IMR-90 (cell line): ENCODE measurements at regions not wholly inside any gene's neighbourhood (a gene's known extent, or its start where the extent isn't known, plus 50 kb on each side); places are given as distances from the start of the nearest gene placed in this dataset.

Source experiments
- ATAC-seq: fragments of 200-7000 bp; cut with Tn5 transposase; 2 replicates; pipeline ENCODE4 v1.9.1; 2020; ENCODE audit warnings: low read depth, mild to moderate bottlenecking, moderate library complexity
- BruUV-seq: library from RNA; stranded (reverse); fragments of 400-500 nt; replicated peaks from 2 replicates; lab custom pipeline; 2021; lab: Mats Ljungman, UMichigan
- CTCF ChIA-PET: fragments of 300-600 bp; formaldehyde crosslinking; extraction: SDS; loops from one replicate; lab custom pipeline; 2021; ENCODE audit warnings: antibody characterized with exemption; lab: Yijun Ruan, JAX
- POLR2A ChIA-PET: fragments of 300-600 bp; sonication (Branson Sonifier 250); formaldehyde crosslinking; loops from one replicate; lab custom pipeline; 2022; ENCODE audit warnings: antibody characterized with exemption; ENCODE audit not compliant: unreplicated experiment; lab: Charles Lee
- DNase-seq: peaks from one replicate; pipeline ENCODE4 v3.0.0; 2013
- H2AFZ ChIP-seq: replicated peaks from 2 replicates; pipeline ENCODE3; 2013; ENCODE audit warnings: low read length, mild to moderate bottlenecking; ENCODE audit not compliant: poor library complexity
- H2AK5ac ChIP-seq: 2 replicates; pipeline ENCODE4 v1.6.1; 2013; ENCODE audit warnings: low read depth, low read length, inconsistent platforms
- H2AK9ac ChIP-seq: replicated peaks from 2 replicates; pipeline ENCODE3; 2013; ENCODE audit warnings: mild to moderate bottlenecking, low read depth, low read length, moderate library complexity; ENCODE audit not compliant: poor library complexity
- H2BK120ac ChIP-seq: 2 replicates; pipeline ENCODE4 v1.6.1; 2013; ENCODE audit warnings: low read depth, low read length, inconsistent platforms
- H2BK15ac ChIP-seq: 3 replicates; pipeline ENCODE4 v1.6.1; 2013; ENCODE audit warnings: low read depth, low read length, inconsistent platforms
- H2BK20ac ChIP-seq: 2 replicates; pipeline ENCODE4 v1.6.1; 2013; ENCODE audit warnings: low read depth, mild to moderate bottlenecking, inconsistent platforms, low read length, moderate library complexity
- H2BK5ac ChIP-seq: 2 replicates; pipeline ENCODE4 v1.6.1; 2013; ENCODE audit warnings: mild to moderate bottlenecking, low read depth, low read length, inconsistent platforms; ENCODE audit not compliant: poor library complexity, severe bottlenecking
- H3K14ac ChIP-seq: replicated peaks from 2 replicates; pipeline ENCODE4 v1.6.1; 2013; ENCODE audit warnings: low read depth, low read length, inconsistent platforms
- H3K18ac ChIP-seq: 2 replicates; pipeline ENCODE4 v1.6.1; 2013; ENCODE audit warnings: low read depth, low read length, control low read depth
- H3K23ac ChIP-seq: 2 replicates; pipeline ENCODE4 v1.6.1; 2013; ENCODE audit warnings: low read depth, low read length, inconsistent platforms
- H3K27ac ChIP-seq: 2 replicates; pipeline ENCODE4 v1.5.1; 2013; ENCODE audit warnings: mild to moderate bottlenecking, control low read depth, low read length; ENCODE audit not compliant: insufficient read depth
- H3K27me3 ChIP-seq: 2 replicates; pipeline ENCODE4 v1.6.1; 2013; ENCODE audit warnings: low read length; ENCODE audit not compliant: control insufficient read depth, insufficient read depth
- H3K36me3 ChIP-seq: 2 replicates; pipeline ENCODE4 v1.6.1; 2013; ENCODE audit warnings: low read length, mixed read lengths; ENCODE audit not compliant: control insufficient read depth, insufficient read depth
- H3K4ac ChIP-seq: 2 replicates; pipeline ENCODE4 v1.6.1; 2013; ENCODE audit warnings: low read depth, low read length, inconsistent platforms
- H3K4me1 ChIP-seq: 2 replicates; pipeline ENCODE4 v1.6.1; 2013; ENCODE audit warnings: low read length, mixed read lengths; ENCODE audit not compliant: control insufficient read depth, insufficient read depth
- H3K4me2 ChIP-seq: 2 replicates; pipeline ENCODE4 v1.6.1; 2013; ENCODE audit warnings: low read depth, mild to moderate bottlenecking, control low read depth, low read length, moderate library complexity
- H3K4me3 ChIP-seq: 2 replicates; pipeline ENCODE4 v1.5.1; 2013; ENCODE audit warnings: low read depth, mild to moderate bottlenecking, control low read depth, low read length, moderate library complexity; ENCODE audit not compliant: insufficient read depth
- H3K56ac ChIP-seq: 2 replicates; pipeline ENCODE4 v1.6.1; 2013; ENCODE audit warnings: low read length, inconsistent platforms; ENCODE audit not compliant: insufficient read depth; ENCODE audit errors: extremely low read depth
- H3K79me1 ChIP-seq, 2 experiments: 2 replicates each; pipeline ENCODE4 v1.6.1; 2013; ENCODE audit warnings: low read length in 2 of 2, inconsistent platforms in 1 of 2, low read depth in 1 of 2
- H3K9ac ChIP-seq: 2 replicates; pipeline ENCODE4 v1.6.1; 2013; ENCODE audit warnings: low read depth, low read length, control low read depth
- H3K9me1 ChIP-seq: 2 replicates; pipeline ENCODE4 v1.6.1; 2013; ENCODE audit warnings: low read length, inconsistent platforms; ENCODE audit not compliant: insufficient read depth
- H3K9me3 ChIP-seq: 2 replicates; pipeline ENCODE4 v1.6.1; 2013; ENCODE audit warnings: low read length; ENCODE audit not compliant: control insufficient read depth, insufficient read depth
- H4K20me1 ChIP-seq: 2 replicates; pipeline ENCODE4 v1.6.1; 2013; ENCODE audit warnings: low read length, inconsistent platforms; ENCODE audit not compliant: insufficient read depth
- H4K5ac ChIP-seq: 2 replicates; pipeline ENCODE4 v1.6.1; 2013; ENCODE audit warnings: mild to moderate bottlenecking, low read depth, low read length, control low read depth
- H4K8ac ChIP-seq, 2 experiments: 2 replicates each; pipeline ENCODE4 v1.6.1; 2013; ENCODE audit warnings: low read depth in 2 of 2, low read length in 2 of 2, control low read depth in 1 of 2, inconsistent platforms in 1 of 2
- H4K91ac ChIP-seq: 2 replicates; pipeline ENCODE4 v1.6.1; 2013; ENCODE audit warnings: low read depth, low read length, inconsistent platforms; ENCODE audit not compliant: insufficient read depth
- CTCF ChIP-seq: conservative IDR thresholded peaks from 2 replicates; pipeline ENCODE4 v1.5.1; 2012; ENCODE audit warnings: mild to moderate bottlenecking, low read depth, low read length, improper control_type of control experiment
- MAFK ChIP-seq: IDR thresholded peaks from 2 replicates; pipeline ENCODE4 v1.6.1; 2012; ENCODE audit warnings: low read depth, low read length, improper control_type of control experiment
- NFE2L2 ChIP-seq: fragments of 150-350 bp; IDR thresholded peaks from 2 replicates; pipeline ENCODE4 v1.6.1; 2016; ENCODE audit warnings: low read depth, mild to moderate bottlenecking, low read length
- RFX5 ChIP-seq: IDR thresholded peaks from 2 replicates; pipeline ENCODE4 v1.8.0; 2012; ENCODE audit warnings: low read depth, mild to moderate bottlenecking, low read length, moderate library complexity
- dilution Hi-C: fragments of 300-500 bp; cut with HindIII; formaldehyde crosslinking; loops from one replicate; pipeline ENCODE4 v1.14.3; 2018; ENCODE audit warnings: low sequenced_read_pairs; ENCODE audit not compliant: unreplicated experiment
- in situ Hi-C: fragments of 300-500 bp; cut with MboI; formaldehyde crosslinking; loops from 3 replicates; pipeline ENCODE4 v1.14.3; 2019; ENCODE audit warnings: low sequenced_read_pairs, inconsistent platforms, mixed read lengths
- intact Hi-C: fragments of 100-400 bp; cut with micrococcal nuclease; formaldehyde crosslinking; loops from 2 replicates; pipeline ENCODE4 v1.10.0; 2022
- TF ChIP-seq, protein P1 (sequence below): fragments of 150-350 bp; IDR thresholded peaks from 2 replicates; pipeline ENCODE4 v1.6.1; 2016; ENCODE audit warnings: low read depth, mild to moderate bottlenecking, low read length, moderate library complexity, borderline replicate concordance

DNA sequence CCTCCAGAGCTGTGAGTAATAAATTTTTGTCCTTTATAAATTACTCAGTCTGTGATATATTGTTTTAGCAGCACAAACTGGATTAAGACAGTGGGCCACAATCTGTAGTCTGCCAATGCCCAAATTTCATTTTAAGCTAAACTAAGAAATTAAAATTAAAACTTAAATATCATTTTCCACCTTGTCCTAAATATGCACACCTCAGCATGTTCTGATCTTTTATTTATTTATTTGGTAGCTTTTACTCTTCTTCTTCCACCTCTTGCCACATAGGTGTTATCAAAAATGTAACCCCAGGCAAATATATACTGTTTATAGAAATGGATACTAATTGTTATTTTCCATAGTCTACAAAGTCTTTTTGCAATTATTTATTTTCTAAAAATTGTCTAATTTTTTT lies 1102.2 kb upstream of the COX7C start:
- intact Hi-C loops = no loop called here
- Histone ChIP-seq H2BK5ac (no peak overlapping the region), H3K14ac (no peak overlapping the region), H3K4me3 (no peak overlapping the region), H3K27me3 (no peaks in the 10 kb centered on the region), H3K18ac (no peak overlapping the region), H3K79me1 (no peaks in the 10 kb centered on the region), H4K20me1 (no peaks in the 10 kb centered on the region), H3K4me1 (no peaks in the 10 kb centered on the region), H3K56ac (no peak overlapping the region), H3K9me1 (no peaks in the 10 kb centered on the region), H3K9ac (no peak overlapping the region), H3K23ac (no peak overlapping the region), H3K4me2 (no peak overlapping the region), H2AK5ac (no peak overlapping the region), H2AK9ac (no peak overlapping the region), H2BK15ac (no peak overlapping the region), H2AFZ (no peak overlapping the region), H4K8ac (no peak overlapping the region), H2BK120ac (no peak overlapping the region), H4K5ac (no peak overlapping the region), H2BK20ac (no peak overlapping the region), H3K4ac (no peak overlapping the region), H3K27ac (no peak overlapping the region), H3K9me3 (peaks cover 8% of the 10 kb centered on the region; the same call in 1 of the 2 replicates), H4K91ac (no peak overlapping the region), H3K36me3 (no peaks in the 10 kb centered on the region)
- dilution Hi-C loops = no loop called here
- BruUV-seq = no TSS peak
- CTCF ChIA-PET = no interaction called here
- TF ChIP-seq NFE2L2 (no peak), CTCF (no peak), MAFK (peak; percentile 62), RFX5 (no peak)
- TF ChIP-seq, protein P1, sequence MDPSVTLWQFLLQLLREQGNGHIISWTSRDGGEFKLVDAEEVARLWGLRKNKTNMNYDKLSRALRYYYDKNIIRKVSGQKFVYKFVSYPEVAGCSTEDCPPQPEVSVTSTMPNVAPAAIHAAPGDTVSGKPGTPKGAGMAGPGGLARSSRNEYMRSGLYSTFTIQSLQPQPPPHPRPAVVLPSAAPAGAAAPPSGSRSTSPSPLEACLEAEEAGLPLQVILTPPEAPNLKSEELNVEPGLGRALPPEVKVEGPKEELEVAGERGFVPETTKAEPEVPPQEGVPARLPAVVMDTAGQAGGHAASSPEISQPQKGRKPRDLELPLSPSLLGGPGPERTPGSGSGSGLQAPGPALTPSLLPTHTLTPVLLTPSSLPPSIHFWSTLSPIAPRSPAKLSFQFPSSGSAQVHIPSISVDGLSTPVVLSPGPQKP = no peak
- DNase-seq = no peak
- POLR2A ChIA-PET = no interaction called here
- ATAC-seq = no peak
- in situ Hi-C loops = no loop called here
